ENCODE measurements at regions not wholly inside any gene's neighbourhood (a gene's known extent, or its start where the extent isn't known, plus 50 kb on each side); places are given as distances from the start of the nearest gene placed in this dataset.

DNA sequence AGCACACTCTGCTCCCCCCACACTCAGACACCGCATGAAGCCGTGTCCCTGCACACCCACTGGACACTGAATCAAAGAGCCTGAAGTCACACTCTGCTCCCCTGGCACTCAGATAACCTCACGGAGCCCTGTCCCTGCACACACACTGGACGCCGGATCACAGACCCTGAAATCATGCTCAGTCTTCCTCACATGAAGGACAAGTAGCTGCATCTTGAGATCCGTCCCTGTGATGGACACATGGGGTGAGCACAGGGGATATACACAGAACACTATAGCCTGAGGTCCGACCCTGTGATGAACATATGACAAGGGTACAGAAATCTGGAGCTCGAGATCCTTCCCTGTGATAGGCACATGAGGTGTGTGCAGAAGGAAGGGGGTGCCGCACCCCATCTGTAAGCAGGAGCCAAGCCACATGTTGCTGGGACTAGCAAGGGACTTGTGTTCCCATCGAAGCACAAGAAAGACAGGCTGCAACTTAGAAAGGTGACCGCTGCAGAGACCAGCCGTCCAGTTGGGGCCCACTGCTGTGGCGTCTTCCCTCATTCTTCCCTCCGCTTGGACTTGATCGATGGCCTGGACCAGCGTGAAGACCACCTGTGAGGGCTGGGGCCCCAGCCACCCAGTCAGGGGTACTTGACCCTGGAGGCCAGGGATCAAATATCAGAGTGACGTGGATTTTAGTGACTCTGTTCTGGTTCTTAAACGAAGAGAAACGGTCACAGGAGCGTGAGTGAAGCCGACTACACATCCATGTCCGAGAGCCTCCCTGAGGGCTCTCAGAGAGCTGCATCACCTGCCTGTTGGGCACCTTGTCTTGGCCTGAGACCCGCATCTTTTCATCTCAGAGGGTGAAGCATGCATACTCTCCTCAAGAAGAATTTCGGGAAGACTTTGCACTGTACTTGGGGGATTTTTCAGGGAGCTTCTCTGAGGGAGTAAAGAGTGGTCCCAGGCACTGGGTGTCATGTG lies 391.7 kb upstream of the SALL3 start:
- DNase-seq = no peak

DNA sequence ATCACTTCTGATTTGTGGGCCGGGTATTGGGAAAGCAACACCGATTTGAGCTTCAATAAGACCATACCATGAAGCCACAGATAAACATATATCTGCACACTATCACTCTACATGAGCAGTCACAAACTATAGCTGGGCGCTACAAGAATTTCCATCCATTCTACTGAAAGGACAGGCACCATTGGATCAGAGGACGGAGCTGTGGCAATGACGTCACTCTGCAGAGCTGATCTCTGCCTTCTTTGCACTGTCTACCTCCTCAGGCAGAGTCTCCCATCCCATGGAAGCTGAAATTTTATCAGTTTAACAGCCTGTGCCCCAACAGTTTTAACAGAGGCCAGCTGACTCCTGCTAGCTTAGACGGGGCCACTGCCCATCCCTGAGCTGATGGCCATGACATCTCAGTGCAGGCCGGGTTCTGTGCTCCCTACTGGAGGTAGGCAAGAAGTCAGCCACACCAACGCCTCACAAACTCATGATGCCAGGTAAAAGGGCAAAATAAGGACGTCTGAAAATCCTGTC lies 389.6 kb upstream of the SALL3 start:
- no peak for DNase-seq

- DNase-seq = no peak
Observed at GRCh38 chr18:78595453-78595852, 384.2 kb upstream of the SALL3 start.

GRCh38 chr18:78595924-78596573 lies 383.6 kb upstream of the SALL3 start:
- no peak for DNase-seq

- DNase-seq = no peak
Observed at GRCh38 chr18:78596794-78597345, 382.7 kb upstream of the SALL3 start.

DNA sequence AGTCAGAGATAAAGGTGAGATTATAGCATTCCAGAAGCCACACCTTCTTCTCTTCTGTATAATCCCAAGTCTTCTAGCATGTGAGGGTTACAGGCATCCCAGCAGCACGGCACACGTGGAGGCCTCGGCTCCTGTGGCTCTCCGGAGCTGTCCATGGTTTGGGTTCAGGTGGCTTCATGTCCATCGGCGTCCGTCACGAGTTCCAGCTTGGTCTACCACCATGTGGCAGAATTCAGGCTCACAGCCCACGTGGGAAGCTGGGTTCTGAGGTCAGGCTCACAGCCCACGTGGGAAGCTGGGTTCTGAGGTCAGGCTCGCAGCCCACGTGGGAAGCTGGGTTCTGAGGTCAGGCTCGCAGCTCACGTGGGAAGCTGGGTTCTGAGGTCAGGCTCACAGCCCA lies 378.3 kb upstream of the SALL3 start:
- DNase-seq = no peak

GRCh38 chr18:78601923-78602322 lies 377.7 kb upstream of the SALL3 start:
- DNase-seq = no peak

DNA sequence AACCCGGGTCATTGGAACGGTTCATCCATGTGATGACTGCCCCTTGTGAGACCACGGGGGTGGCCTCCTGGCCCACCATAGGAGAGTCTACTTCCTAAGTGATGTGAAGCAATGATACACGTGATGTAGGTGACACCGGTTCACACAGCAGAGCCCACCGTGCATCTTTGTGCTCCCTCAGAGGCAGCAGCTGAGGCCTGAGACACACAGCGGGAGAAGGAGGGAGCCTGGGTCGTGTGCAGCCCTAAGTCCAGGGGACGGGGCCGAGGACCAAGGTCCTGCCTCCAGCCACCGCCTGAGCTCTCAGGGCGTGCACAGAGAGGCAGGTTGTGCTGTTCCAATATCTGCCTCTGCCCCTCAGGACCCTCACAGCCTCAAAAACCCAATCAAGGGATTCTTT lies 377.2 kb upstream of the SALL3 start:
- DNase-seq = no peak

- DNase-seq = no peak
Observed at GRCh38 chr18:78603102-78603983, 376.3 kb upstream of the SALL3 start.

- no peak for DNase-seq
Observed at GRCh38 chr18:78605255-78605654, 374.4 kb upstream of the SALL3 start.

- no peak for DNase-seq
Observed at GRCh38 chr18:78607221-78607620, 372.4 kb upstream of the SALL3 start.

GRCh38 chr18:78607784-78608183 lies 371.8 kb upstream of the SALL3 start:
- no peak for DNase-seq

- no peak for DNase-seq
Observed at GRCh38 chr18:78610179-78610578, 369.4 kb upstream of the SALL3 start.

- no peak for DNase-seq
Observed at GRCh38 chr18:78611201-78611800, 368.3 kb upstream of the SALL3 start.

DNA sequence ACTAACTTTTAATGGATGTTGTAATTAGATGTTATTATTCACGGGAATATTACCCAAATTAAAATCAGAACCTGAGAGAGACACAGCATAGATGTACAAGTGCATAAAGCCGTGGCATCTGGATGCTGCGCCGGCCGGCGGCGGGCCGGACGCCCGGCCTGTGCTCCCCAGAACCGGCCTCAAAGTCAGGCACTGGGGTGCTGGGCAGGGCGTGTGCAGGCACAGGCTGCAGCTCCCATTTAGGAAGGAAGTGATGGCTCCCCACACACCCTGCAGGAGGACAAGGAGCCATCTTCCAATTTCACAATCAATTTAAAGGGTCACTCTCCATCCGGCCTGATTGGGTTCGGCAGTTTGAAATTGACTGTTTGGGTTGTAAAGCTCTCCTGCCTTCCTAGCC lies 367.7 kb upstream of the SALL3 start:
- no peak for DNase-seq

DNA sequence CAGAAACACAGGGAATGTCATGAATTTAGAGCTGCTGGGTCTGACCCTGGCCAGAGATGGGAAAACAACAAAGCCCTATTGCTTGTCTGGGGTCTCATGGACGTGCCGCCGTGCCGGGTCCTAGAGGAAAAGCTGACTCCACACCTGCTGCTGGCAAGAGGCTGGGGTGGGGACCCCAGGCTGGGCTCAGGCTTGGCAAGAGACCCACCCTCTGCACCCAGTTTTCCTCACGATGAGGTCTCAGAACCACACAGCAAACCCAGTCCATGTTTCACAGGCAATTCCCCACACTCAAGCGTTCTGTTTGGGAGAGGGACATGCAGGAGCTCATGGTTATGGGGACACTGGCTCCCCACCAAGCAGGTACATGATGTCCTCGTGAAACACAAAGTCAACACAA lies 367.3 kb upstream of the SALL3 start:
- DNase-seq = no peak

DNA sequence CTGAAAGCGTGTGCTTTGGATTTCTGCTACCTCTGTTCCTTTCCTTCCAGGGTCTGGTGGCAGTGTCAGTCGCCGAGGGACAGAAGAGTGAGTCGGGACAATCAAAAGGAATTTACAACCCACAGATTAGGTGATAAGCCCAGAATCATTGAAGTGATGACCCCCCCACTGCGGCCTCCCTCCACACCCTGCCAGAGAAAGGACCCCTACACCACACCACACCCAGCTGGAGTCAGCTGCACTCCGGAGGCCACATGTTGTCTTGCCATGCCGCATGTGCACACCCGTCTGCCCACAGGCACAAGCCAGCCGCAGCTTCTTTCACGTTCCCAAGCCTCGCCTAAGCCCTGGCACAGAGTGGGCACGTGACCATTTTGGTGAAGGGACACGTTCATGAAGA lies 366.8 kb upstream of the SALL3 start:
- no peak for DNase-seq

DNA sequence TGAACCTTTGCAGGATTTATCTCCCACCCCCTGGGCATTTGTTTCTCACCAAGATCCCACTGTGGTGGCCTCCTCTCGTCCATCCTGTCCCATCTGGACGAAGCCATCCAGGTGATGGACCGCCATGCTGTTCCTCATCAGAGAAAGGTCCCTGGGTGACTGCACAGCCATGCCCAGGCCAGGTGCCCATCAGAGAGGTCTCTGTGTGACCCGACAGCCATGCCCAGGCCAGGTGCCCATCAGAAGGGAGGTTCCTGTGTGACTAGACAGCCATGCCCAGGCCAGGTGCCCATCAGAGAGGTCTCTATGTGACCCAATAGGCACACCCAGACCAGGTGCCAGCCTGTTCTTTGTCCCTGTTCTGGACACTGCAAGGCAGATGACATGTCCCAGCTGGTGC lies 360.9 kb upstream of the SALL3 start:
- DNase-seq = no peak

DNA sequence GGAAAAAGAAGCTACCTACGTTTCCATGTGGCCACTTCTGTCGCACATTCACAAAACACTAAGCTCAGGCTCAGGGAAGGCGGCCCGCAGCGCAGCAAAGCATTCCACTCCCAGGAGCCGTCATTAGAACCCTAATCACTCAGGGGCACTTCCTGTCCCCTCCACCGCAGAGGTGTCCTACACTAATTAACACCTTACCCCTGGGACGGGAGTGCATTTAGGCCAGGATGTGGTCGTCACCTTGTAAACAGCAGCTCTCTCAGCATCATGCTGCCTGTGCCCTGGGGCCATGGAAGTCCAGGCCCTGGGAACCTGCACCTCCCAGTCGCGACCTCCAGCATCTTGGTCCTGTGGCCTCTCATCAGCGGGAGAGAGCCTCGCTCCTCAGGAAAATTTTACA lies 359.8 kb upstream of the SALL3 start:
- no peak for DNase-seq

- no peak for DNase-seq
Observed at GRCh38 chr18:78620326-78620725, 359.3 kb upstream of the SALL3 start.

- DNase-seq = no peak
Observed at GRCh38 chr18:78621141-78621755, 358.4 kb upstream of the SALL3 start.

Measured in stimulated activated CD4-positive, alpha-beta T cell treated with anti-CD3 and anti-CD28 coated beads, Interleukin-1b, Interleukin-23, amount 100 ng/mL, for 48 hours (primary cell).